Keratinocyte (primary cell): ENCODE measurements at regions not wholly inside any gene's neighbourhood (a gene's known extent, or its start where the extent isn't known, plus 50 kb on each side); places are given as distances from the start of the nearest gene placed in this dataset.

Source experiments
- EZH2 ChIP-seq: IDR thresholded peaks from one replicate; pipeline ENCODE4 v1.6.1; 2012; ENCODE audit warnings: inconsistent platforms, mild to moderate bottlenecking, low read length, moderate library complexity
- TF ChIP-seq, protein P1 (sequence below), 3 experiments: IDR thresholded peaks in 1 of 3; conservative IDR thresholded peaks in 1 of 3; optimal IDR thresholded peaks in 1 of 3; 2 replicates in 2 of 3; 3 replicates in 1 of 3; pipeline versions ENCODE3 to v1.5.1; 2011; ENCODE audit warnings: low read length in 3 of 3, mild to moderate bottlenecking in 3 of 3, moderate library complexity in 2 of 3, control low read depth in 1 of 3, inconsistent platforms in 1 of 3; ENCODE audit not compliant: insufficient read depth in 2 of 3; ENCODE audit errors: extremely low read depth in 1 of 3

DNA sequence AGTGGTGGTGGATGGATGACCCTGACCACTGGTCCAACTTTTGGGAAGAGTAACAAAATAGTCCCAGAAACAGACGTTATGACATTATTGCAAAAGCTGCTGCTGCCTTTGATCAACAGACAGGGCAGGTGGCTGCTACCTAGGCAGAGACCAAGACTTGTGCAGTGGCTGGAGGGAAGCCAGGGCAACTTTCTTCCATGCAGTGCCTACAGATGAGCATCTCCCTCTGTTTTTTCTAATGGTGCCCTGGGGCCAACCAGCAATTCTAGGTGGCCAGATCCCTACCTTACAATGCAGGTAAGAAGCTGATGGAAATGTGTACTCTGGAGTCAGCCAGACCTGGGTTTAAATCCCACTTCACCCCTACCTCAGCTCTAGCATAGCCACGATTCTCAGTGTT is 283.1 kb upstream of the POU3F1 start:
- TF ChIP-seq EZH2, result no peak
- TF ChIP-seq, protein P1, sequence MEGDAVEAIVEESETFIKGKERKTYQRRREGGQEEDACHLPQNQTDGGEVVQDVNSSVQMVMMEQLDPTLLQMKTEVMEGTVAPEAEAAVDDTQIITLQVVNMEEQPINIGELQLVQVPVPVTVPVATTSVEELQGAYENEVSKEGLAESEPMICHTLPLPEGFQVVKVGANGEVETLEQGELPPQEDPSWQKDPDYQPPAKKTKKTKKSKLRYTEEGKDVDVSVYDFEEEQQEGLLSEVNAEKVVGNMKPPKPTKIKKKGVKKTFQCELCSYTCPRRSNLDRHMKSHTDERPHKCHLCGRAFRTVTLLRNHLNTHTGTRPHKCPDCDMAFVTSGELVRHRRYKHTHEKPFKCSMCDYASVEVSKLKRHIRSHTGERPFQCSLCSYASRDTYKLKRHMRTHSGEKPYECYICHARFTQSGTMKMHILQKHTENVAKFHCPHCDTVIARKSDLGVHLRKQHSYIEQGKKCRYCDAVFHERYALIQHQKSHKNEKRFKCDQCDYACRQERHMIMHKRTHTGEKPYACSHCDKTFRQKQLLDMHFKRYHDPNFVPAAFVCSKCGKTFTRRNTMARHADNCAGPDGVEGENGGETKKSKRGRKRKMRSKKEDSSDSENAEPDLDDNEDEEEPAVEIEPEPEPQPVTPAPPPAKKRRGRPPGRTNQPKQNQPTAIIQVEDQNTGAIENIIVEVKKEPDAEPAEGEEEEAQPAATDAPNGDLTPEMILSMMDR (optimal IDR thresholded peaks at IDR 0.05 in 1 of 3, IDR thresholded peaks at IDR 0.05 in 1 of 3, conservative IDR thresholded peaks at IDR 0.05 in 1 of 3; ENCODE audit: extremely low read depth in 1 of 3, insufficient read depth in 2 of 3, low read length in 3 of 3), result no peak
